Stomach (tissue), 8 donors: ENCODE measurements at regions not wholly inside any gene's neighbourhood (a gene's known extent, or its start where the extent isn't known, plus 50 kb on each side); places are given as distances from the start of the nearest gene placed in this dataset.

Experiments
- DNase-seq, 2 donors: peaks; one replicate each; pipeline versions ENCODE4 v3.0.0 to v3.0.0-alpha.2; 2013 to 2019
- H3K27ac ChIP-seq, 5 donors: fragments of 200-600 bp in 4 of 5; sonication (generic) in 4 of 5; one replicate each; pipeline ENCODE4 v1.5.1; 2013 to 2019; ENCODE audit warnings: mild to moderate bottlenecking in 1 of 5, moderate library complexity in 1 of 5
- H3K27me3 ChIP-seq, 3 donors: fragments of 200-600 bp; sonication (generic); one replicate each; pipeline ENCODE4 v1.5.1; 2017 to 2019; ENCODE audit warnings: mixed run types in 1 of 3
- H3K36me3 ChIP-seq, 4 donors: fragments of 200-600 bp; sonication (generic); 1 replicate in 3 of 4; 2 replicates in 1 of 4; pipeline ENCODE4 v1.5.1; 2016 to 2019
- H3K4me1 ChIP-seq, 4 donors: fragments of 200-600 bp; sonication (generic); one replicate each; pipeline ENCODE4 v1.5.1; 2016 to 2019
- H3K4me3 ChIP-seq, 4 donors: fragments of 200-600 bp; sonication (generic) in 3 of 4; one replicate each; pipeline ENCODE4 v1.5.1; 2016 to 2019; ENCODE audit warnings: mild to moderate bottlenecking in 1 of 4
- H3K9me3 ChIP-seq, 4 donors: fragments of 200-600 bp; sonication (generic); one replicate each; pipeline ENCODE4 v1.5.1; 2016 to 2019
- CTCF ChIP-seq, 7 experiments: fragments of 450-650 bp in 4 of 7; fragments of 200-600 bp in 3 of 7; sonication (generic) in 3 of 7; IDR thresholded peaks; one replicate each; pipeline ENCODE4 v1.5.1; 2016 to 2019; ENCODE audit warnings: antibody characterized with exemption in 7 of 7, control low read depth in 2 of 7, mild to moderate bottlenecking in 1 of 7
- EP300 ChIP-seq: sonication (generic); formaldehyde crosslinking; IDR thresholded peaks from one replicate; pipeline ENCODE4 v1.6.1; 2017; ENCODE audit warnings: antibody characterized with exemption
- POLR2A ChIP-seq, 4 donors: fragments of 450-650 bp; IDR thresholded peaks; one replicate each; pipeline ENCODE4 v1.6.1; 2016; ENCODE audit warnings: antibody characterized with exemption in 4 of 4, control low read depth in 2 of 4, mild to moderate bottlenecking in 1 of 4, moderate library complexity in 1 of 4
- POLR2AphosphoS5 ChIP-seq, 3 donors: sonication (generic); formaldehyde crosslinking; IDR thresholded peaks; one replicate each; pipeline ENCODE4 v1.6.1; 2016; ENCODE audit warnings: antibody characterized with exemption in 3 of 3
- WGBS, 5 donors: extraction: QIAGEN DNeasy Blood & Tissue Kit in 3 of 5; methylation state at CpG; one replicate each; pipeline versions ENCODE4 v1.1.5 to v1.1.7; 2013 to 2018; 5-methylcytosine and 5-hydroxymethylcytosine counted together
- intact Hi-C: fragments of 100-400 bp; cut with DNase I; formaldehyde crosslinking; loops from one replicate; pipeline ENCODE4 v1.15.1; 2023; ENCODE audit warnings: low total_unique reads
- donor health status: healthy with polysubstance abuse.
- donor health status: Bipolar disorder and iron deficiency.
- donor health status: healthy.

- Histone ChIP-seq H3K27ac (no peak overlapping the region), H3K36me3 (no peaks in the 10 kb centered on the region), H3K4me1 (no peaks in the 10 kb centered on the region), H3K9me3 (peaks cover 0 to 19% (median 4%) of the 10 kb centered on the region in 4 donors), H3K4me3 (no peak overlapping the region), H3K27me3 (no peaks in the 10 kb centered on the region)
- no peak for DNase-seq
- intact Hi-C loops = no loop called here
- no peak for TF ChIP-seq POLR2AphosphoS5 (IDR thresholded peaks at IDR 0.05)
- WGBS, 5 donors = 45 to 81% (median 61%) methylated on average over 1 of the region's 1 CpG
Measured at GRCh38 chr5:110932755-110933488, 138.6 kb upstream of the TSLP start.

- no peak overlapping the region for H3K27ac ChIP-seq
- H3K4me3 ChIP-seq = no peak overlapping the region
- no peaks in the 10 kb centered on the region for H3K4me1 ChIP-seq
- H3K9me3 ChIP-seq = peaks cover 0 to 5% (median 0%) of the 10 kb centered on the region in 4 donors
- no peaks in the 10 kb centered on the region for H3K36me3 ChIP-seq
- DNase-seq = no peak
- 84 to 89% (median 87%) methylated on average over 6 of the region's 6 CpGs for WGBS, 5 donors
- intact Hi-C loops = no loop called here
- H3K27me3 ChIP-seq = no peaks in the 10 kb centered on the region
- TF ChIP-seq POLR2A (IDR thresholded peaks at IDR 0.05) = no peak
- TF ChIP-seq CTCF (IDR thresholded peaks at IDR 0.05) = no peak
- TF ChIP-seq POLR2AphosphoS5 (IDR thresholded peaks at IDR 0.05) = no peak
- TF ChIP-seq EP300 = no peak
Measured at GRCh38 chr5:110940136-110940535, 131.4 kb upstream of the TSLP start.

- H3K4me3 ChIP-seq = no peak overlapping the region
- H3K27me3 ChIP-seq = no peaks in the 10 kb centered on the region
- peaks cover 0 to 5% (median 0%) of the 10 kb centered on the region in 4 donors for H3K9me3 ChIP-seq
- no peaks in the 10 kb centered on the region for H3K36me3 ChIP-seq
- peaks cover 0 to 3% (median 0%) of the 10 kb centered on the region in 4 donors for H3K4me1 ChIP-seq
- WGBS, 5 donors = 34 to 42% (median 36%) methylated on average over 3 of the region's 3 CpGs
- intact Hi-C loops = no loop called here
- TF ChIP-seq EP300 = no peak
- TF ChIP-seq POLR2AphosphoS5 (IDR thresholded peaks at IDR 0.05) = no peak
- no peak for TF ChIP-seq POLR2A (IDR thresholded peaks at IDR 0.05)
- TF ChIP-seq CTCF (IDR thresholded peaks at IDR 0.05) = no peak
- no peak for DNase-seq
- H3K27ac ChIP-seq = no peak overlapping the region
Measured at GRCh38 chr5:110945874-110946436, 125.6 kb upstream of the TSLP start.

- no peaks in the 10 kb centered on the region for H3K36me3 ChIP-seq
- H3K4me1 ChIP-seq = no peaks in the 10 kb centered on the region
- H3K27ac ChIP-seq = no peak overlapping the region
- peaks cover 0 to 5% (median 0%) of the 10 kb centered on the region in 4 donors for H3K9me3 ChIP-seq
- no peaks in the 10 kb centered on the region for H3K27me3 ChIP-seq
- H3K4me3 ChIP-seq = no peak overlapping the region
- intact Hi-C loops = no loop called here
- no peak for DNase-seq
- TF ChIP-seq POLR2AphosphoS5 (IDR thresholded peaks at IDR 0.05) = no peak
- TF ChIP-seq POLR2A (IDR thresholded peaks at IDR 0.05) = no peak
- TF ChIP-seq CTCF (IDR thresholded peaks at IDR 0.05) = no peak
- no peak for TF ChIP-seq EP300
- 60 to 83% (median 79%) methylated on average over 2 of the region's 2 CpGs for WGBS, 5 donors
Measured at GRCh38 chr5:110951373-110951791, 120.1 kb upstream of the TSLP start.
